Neural progenitor cell (in vitro differentiated cells): ENCODE measurements at regions not wholly inside any gene's neighbourhood (a gene's known extent, or its start where the extent isn't known, plus 50 kb on each side); places are given as distances from the start of the nearest gene placed in this dataset.

ENCODE experiments used
- DNase-seq: peaks from one replicate; pipeline ENCODE4 v3.0.0-alpha.2; 2016; ENCODE audit warnings: low spot score
- H2AFZ ChIP-seq: fragments of 200-600 bp; sonication (generic); replicated peaks from 2 replicates; pipeline ENCODE4 v1.6.1; 2016; ENCODE audit warnings: antibody characterized with exemption
- H3F3A ChIP-seq: fragments of 200-600 bp; sonication (generic); 2 replicates; pipeline ENCODE4 v1.6.1; 2016; ENCODE audit warnings: antibody characterized with exemption, low read depth
- H3K27ac ChIP-seq: fragments of 200-600 bp; sonication (generic); 2 replicates; pipeline ENCODE4 v1.5.1; 2016; ENCODE audit warnings: mild to moderate bottlenecking
- H3K27me3 ChIP-seq: fragments of 200-600 bp; sonication (generic); 2 replicates; pipeline ENCODE4 v1.6.1; 2016; ENCODE audit warnings: mild to moderate bottlenecking, moderate library complexity
- H3K36me3 ChIP-seq: fragments of 200-600 bp; sonication (generic); 2 replicates; pipeline ENCODE4 v1.5.1; 2016
- H3K4me1 ChIP-seq: fragments of 200-600 bp; sonication (generic); 2 replicates; pipeline ENCODE4 v1.6.1; 2016; ENCODE audit warnings: mixed run types
- H3K4me2 ChIP-seq: fragments of 200-600 bp; sonication (generic); 2 replicates; pipeline ENCODE4 v1.6.1; 2016
- H3K4me3 ChIP-seq: fragments of 200-600 bp; sonication (generic); 2 replicates; pipeline ENCODE4 v1.5.1; 2016
- H3K79me2 ChIP-seq: fragments of 200-600 bp; sonication (generic); 2 replicates; pipeline ENCODE4 v1.6.1; 2016; ENCODE audit warnings: low read depth
- H3K9ac ChIP-seq: fragments of 200-600 bp; sonication (generic); 2 replicates; pipeline ENCODE4 v1.6.1; 2016
- H3K9me3 ChIP-seq: fragments of 200-600 bp; sonication (generic); 2 replicates; pipeline ENCODE4 v1.5.1; 2016; ENCODE audit warnings: low read depth
- H4K20me1 ChIP-seq: fragments of 200-600 bp; sonication (generic); 2 replicates; pipeline ENCODE4 v1.6.1; 2016; ENCODE audit warnings: low read depth
- H3K27ac Mint-ChIP-seq: 3 replicates; pipeline ENCODE4 v1.8.0; 2021; ENCODE audit warnings: mixed read lengths
- H3K27me3 Mint-ChIP-seq: 2 replicates; pipeline ENCODE4 v1.8.0; 2022; ENCODE audit warnings: low read depth, mild to moderate bottlenecking, inconsistent platforms, moderate library complexity, mixed read lengths; ENCODE audit not compliant: insufficient read depth
- H3K36me3 Mint-ChIP-seq: 3 replicates; pipeline ENCODE4 v1.8.0; 2021; ENCODE audit warnings: mixed read lengths
- H3K4me1 Mint-ChIP-seq: 3 replicates; pipeline ENCODE4 v1.8.0; 2021; ENCODE audit warnings: mixed read lengths
- H3K4me3 Mint-ChIP-seq: 3 replicates; pipeline ENCODE4 v1.8.0; 2021; ENCODE audit warnings: mild to moderate bottlenecking, moderate library complexity, mixed read lengths
- H3K9me3 Mint-ChIP-seq: 3 replicates; pipeline ENCODE4 v1.8.0; 2020; ENCODE audit warnings: mixed read lengths
- EZH2 ChIP-seq: fragments of 200-600 bp; sonication (generic); IDR thresholded peaks from 2 replicates; pipeline ENCODE4 v1.6.1; 2017; ENCODE audit warnings: antibody characterized with exemption, mild to moderate bottlenecking, moderate library complexity
- EZH2phosphoT487 ChIP-seq: fragments of 200-600 bp; sonication (generic); IDR thresholded peaks from 2 replicates; pipeline ENCODE4 v1.6.1; 2017; ENCODE audit warnings: antibody characterized with exemption
- TF ChIP-seq, protein P1 (sequence below): fragments of 200-600 bp; sonication (generic); IDR thresholded peaks from 2 replicates; pipeline ENCODE4 v1.5.1; 2017; ENCODE audit warnings: antibody characterized with exemption, mild to moderate bottlenecking

DNA sequence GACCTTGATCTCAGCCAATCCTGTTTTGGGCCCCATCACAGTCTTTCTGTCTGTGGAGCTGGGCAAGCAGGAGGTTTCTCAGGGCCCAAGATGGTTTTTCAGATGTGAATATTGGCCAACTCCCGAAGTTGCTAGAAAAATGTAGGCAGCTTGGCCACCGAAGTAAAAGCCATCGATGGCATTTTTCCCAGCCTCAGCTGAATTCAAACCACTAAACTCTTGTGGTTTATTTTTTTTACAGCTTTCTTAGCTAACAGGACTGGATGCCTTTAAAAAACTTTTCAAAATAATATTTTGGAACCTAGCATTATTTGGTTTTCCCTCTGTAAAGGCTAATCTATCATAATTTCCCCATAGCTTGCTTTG lies 102.5 kb upstream of the ERCC6L2 start:
- no peaks in the 10 kb centered on the region for H3K36me3 ChIP-seq
- Mint-ChIP-seq H3K9me3 (no peaks in the 10 kb centered on the region), H3K27me3 (peaks cover 30% of the 10 kb centered on the region), H3K36me3 (no peaks in the 10 kb centered on the region), H3K27ac (no peak overlapping the region), H3K4me1 (peaks cover 34% of the 10 kb centered on the region), H3K4me3 (peak overlapping the region; percentile 52)
- no peak overlapping the region for H3K27ac ChIP-seq
- no peak overlapping the region for H3K9ac ChIP-seq
- peaks cover 53% of the 10 kb centered on the region for H3F3A ChIP-seq
- no peak for DNase-seq
- no peaks in the 10 kb centered on the region for H3K79me2 ChIP-seq
- H3K4me2 ChIP-seq, result peak overlapping the region; percentile 70
- H3K4me1 ChIP-seq, result peaks cover 63% of the 10 kb centered on the region
- TF ChIP-seq EZH2 (peak; percentile 11), EZH2phosphoT487 (no peak)
- TF ChIP-seq, protein P1, sequence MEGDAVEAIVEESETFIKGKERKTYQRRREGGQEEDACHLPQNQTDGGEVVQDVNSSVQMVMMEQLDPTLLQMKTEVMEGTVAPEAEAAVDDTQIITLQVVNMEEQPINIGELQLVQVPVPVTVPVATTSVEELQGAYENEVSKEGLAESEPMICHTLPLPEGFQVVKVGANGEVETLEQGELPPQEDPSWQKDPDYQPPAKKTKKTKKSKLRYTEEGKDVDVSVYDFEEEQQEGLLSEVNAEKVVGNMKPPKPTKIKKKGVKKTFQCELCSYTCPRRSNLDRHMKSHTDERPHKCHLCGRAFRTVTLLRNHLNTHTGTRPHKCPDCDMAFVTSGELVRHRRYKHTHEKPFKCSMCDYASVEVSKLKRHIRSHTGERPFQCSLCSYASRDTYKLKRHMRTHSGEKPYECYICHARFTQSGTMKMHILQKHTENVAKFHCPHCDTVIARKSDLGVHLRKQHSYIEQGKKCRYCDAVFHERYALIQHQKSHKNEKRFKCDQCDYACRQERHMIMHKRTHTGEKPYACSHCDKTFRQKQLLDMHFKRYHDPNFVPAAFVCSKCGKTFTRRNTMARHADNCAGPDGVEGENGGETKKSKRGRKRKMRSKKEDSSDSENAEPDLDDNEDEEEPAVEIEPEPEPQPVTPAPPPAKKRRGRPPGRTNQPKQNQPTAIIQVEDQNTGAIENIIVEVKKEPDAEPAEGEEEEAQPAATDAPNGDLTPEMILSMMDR, result no peak
- H2AFZ ChIP-seq, result peak overlapping the region; percentile 9
- H3K9me3 ChIP-seq, result no peaks in the 10 kb centered on the region
- peaks cover 6% of the 10 kb centered on the region for H4K20me1 ChIP-seq
- no peak overlapping the region for H3K4me3 ChIP-seq
- peaks cover 6% of the 10 kb centered on the region for H3K27me3 ChIP-seq

DNA sequence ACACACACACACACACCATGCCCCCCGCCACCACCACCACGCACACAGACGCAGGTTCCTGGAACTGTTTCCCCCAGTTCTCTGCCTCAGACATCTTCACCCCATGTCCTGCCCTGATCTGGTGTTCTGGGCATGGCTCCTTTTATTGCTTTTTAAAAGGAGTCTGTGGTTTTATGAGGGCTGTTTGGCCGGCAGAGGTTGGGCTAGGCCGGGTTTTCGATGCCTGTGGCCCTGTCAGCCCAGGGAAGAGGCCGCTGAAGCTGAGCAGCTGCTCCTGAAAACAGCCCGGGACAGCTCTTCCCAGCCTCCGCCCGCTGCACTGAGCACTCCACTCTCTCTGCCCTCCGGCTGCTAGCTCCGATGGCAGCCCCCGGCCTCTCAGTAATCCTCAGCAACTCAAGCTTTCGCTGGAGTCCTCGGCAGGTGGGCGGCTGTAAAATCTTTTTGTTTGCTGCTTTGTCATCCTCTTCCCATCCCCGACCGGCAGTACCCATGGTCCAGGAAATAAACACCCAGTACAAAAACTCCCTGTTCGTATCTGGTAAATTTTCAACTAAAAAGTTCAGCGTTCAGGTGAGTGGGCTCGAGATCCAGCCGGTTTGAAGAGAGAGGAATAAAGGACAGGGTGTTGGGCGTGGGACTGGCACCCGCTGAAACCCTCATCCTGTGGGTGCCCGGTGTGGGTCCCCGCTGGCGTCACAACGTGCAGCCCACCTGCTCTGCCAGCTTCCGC lies 103.0 kb upstream of the ERCC6L2 start:
- Mint-ChIP-seq H3K27ac (peak overlapping the region; percentile 18), H3K9me3 (no peaks in the 10 kb centered on the region), H3K27me3 (peaks cover 30% of the 10 kb centered on the region), H3K36me3 (no peaks in the 10 kb centered on the region), H3K4me1 (peaks cover 34% of the 10 kb centered on the region), H3K4me3 (peak overlapping the region; percentile 74)
- no peaks in the 10 kb centered on the region for H3K9me3 ChIP-seq
- peaks cover 6% of the 10 kb centered on the region for H3K27me3 ChIP-seq
- DNase-seq, result peak; percentile 91
- H2AFZ ChIP-seq, result peak overlapping the region; percentile 9
- H3K4me2 ChIP-seq, result peak overlapping the region; percentile 70
- peaks cover 53% of the 10 kb centered on the region for H3F3A ChIP-seq
- H3K79me2 ChIP-seq, result no peaks in the 10 kb centered on the region
- H3K4me3 ChIP-seq, result no peak overlapping the region
- H4K20me1 ChIP-seq, result peaks cover 6% of the 10 kb centered on the region
- TF ChIP-seq, protein P1, result no peak
- TF ChIP-seq EZH2phosphoT487 (no peak), EZH2 (peak; percentile 26)
- H3K27ac ChIP-seq, result peak overlapping the region; percentile 51
- H3K4me1 ChIP-seq, result peaks cover 61% of the 10 kb centered on the region
- no peaks in the 10 kb centered on the region for H3K36me3 ChIP-seq
- no peak overlapping the region for H3K9ac ChIP-seq

DNA sequence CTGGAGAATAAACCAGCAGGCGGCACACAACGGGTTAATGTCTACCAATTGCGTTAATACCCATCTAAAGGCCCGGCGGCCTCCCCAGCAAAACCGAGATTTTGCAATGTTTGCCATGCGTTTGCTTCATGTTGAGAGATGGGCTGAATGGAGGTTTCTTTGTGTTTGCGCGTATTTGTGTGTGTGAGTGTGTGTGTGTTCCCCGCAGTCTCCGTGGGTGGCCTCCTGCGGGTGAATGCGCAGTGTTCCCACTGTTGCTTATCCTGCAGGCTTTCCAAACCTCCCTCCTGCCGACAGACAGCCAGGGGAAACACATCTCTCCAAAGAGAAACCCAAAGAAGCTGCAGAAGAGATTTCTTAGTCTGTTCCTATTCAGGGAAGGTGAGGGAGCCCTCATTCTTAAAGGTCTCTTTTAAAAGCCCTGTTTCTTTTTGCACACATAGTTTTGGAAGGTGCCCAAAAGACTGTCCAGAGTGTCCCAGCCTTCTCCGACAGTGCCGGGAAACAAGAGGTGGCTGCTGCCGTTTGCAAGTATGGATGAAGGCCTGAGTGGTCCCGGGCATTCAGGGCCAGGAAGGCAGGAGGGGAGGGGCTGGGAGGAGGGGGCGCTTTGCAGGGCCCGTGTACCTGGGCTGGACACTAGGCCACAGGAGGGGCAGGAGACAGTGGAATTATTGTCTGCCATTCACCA lies 103.8 kb upstream of the ERCC6L2 start:
- Histone ChIP-seq H3K9ac (no peak overlapping the region), H3F3A (peaks cover 58% of the 10 kb centered on the region), H3K9me3 (no peaks in the 10 kb centered on the region), H3K79me2 (no peaks in the 10 kb centered on the region), H4K20me1 (peaks cover 6% of the 10 kb centered on the region), H3K4me3 (peak overlapping the region; percentile 28), H2AFZ (no peak overlapping the region), H3K36me3 (no peaks in the 10 kb centered on the region), H3K4me1 (peaks cover 53% of the 10 kb centered on the region), H3K27ac (peak overlapping the region; percentile 8), H3K4me2 (peak overlapping the region; percentile 70), H3K27me3 (peaks cover 6% of the 10 kb centered on the region)
- TF ChIP-seq EZH2phosphoT487, result no peak
- TF ChIP-seq EZH2, result peak; percentile 3
- Mint-ChIP-seq H3K4me1 (peaks cover 36% of the 10 kb centered on the region), H3K27me3 (peaks cover 30% of the 10 kb centered on the region), H3K4me3 (peak overlapping the region; percentile 74), H3K9me3 (no peaks in the 10 kb centered on the region), H3K27ac (no peak overlapping the region), H3K36me3 (no peaks in the 10 kb centered on the region)
- peak; percentile 78 for DNase-seq
